IMR-90 (cell line): ENCODE measurements at regions not wholly inside any gene's neighbourhood (a gene's known extent, or its start where the extent isn't known, plus 50 kb on each side); places are given as distances from the start of the nearest gene placed in this dataset.

Experiments used
- ATAC-seq: fragments of 200-7000 bp; cut with Tn5 transposase; 2 replicates; pipeline ENCODE4 v1.9.1; 2020; ENCODE audit warnings: low read depth, mild to moderate bottlenecking, moderate library complexity
- BruUV-seq: library from RNA; stranded (reverse); fragments of 400-500 nt; replicated peaks from 2 replicates; lab custom pipeline; 2021; lab: Mats Ljungman, UMichigan
- CTCF ChIA-PET: fragments of 300-600 bp; formaldehyde crosslinking; extraction: SDS; loops from one replicate; lab custom pipeline; 2021; ENCODE audit warnings: antibody characterized with exemption; lab: Yijun Ruan, JAX
- POLR2A ChIA-PET: fragments of 300-600 bp; sonication (Branson Sonifier 250); formaldehyde crosslinking; loops from one replicate; lab custom pipeline; 2022; ENCODE audit warnings: antibody characterized with exemption; ENCODE audit not compliant: unreplicated experiment; lab: Charles Lee
- DNase-seq: peaks from one replicate; pipeline ENCODE4 v3.0.0; 2013
- H2AFZ ChIP-seq: replicated peaks from 2 replicates; pipeline ENCODE3; 2013; ENCODE audit warnings: low read length, mild to moderate bottlenecking; ENCODE audit not compliant: poor library complexity
- H2AK5ac ChIP-seq: 2 replicates; pipeline ENCODE4 v1.6.1; 2013; ENCODE audit warnings: low read depth, low read length, inconsistent platforms
- H2AK9ac ChIP-seq: replicated peaks from 2 replicates; pipeline ENCODE3; 2013; ENCODE audit warnings: mild to moderate bottlenecking, low read depth, low read length, moderate library complexity; ENCODE audit not compliant: poor library complexity
- H2BK120ac ChIP-seq: 2 replicates; pipeline ENCODE4 v1.6.1; 2013; ENCODE audit warnings: low read depth, low read length, inconsistent platforms
- H2BK15ac ChIP-seq: 3 replicates; pipeline ENCODE4 v1.6.1; 2013; ENCODE audit warnings: low read depth, low read length, inconsistent platforms
- H2BK20ac ChIP-seq: 2 replicates; pipeline ENCODE4 v1.6.1; 2013; ENCODE audit warnings: low read depth, mild to moderate bottlenecking, inconsistent platforms, low read length, moderate library complexity
- H2BK5ac ChIP-seq: 2 replicates; pipeline ENCODE4 v1.6.1; 2013; ENCODE audit warnings: mild to moderate bottlenecking, low read depth, low read length, inconsistent platforms; ENCODE audit not compliant: poor library complexity, severe bottlenecking
- H3K14ac ChIP-seq: replicated peaks from 2 replicates; pipeline ENCODE4 v1.6.1; 2013; ENCODE audit warnings: low read depth, low read length, inconsistent platforms
- H3K18ac ChIP-seq: 2 replicates; pipeline ENCODE4 v1.6.1; 2013; ENCODE audit warnings: low read depth, low read length, control low read depth
- H3K23ac ChIP-seq: 2 replicates; pipeline ENCODE4 v1.6.1; 2013; ENCODE audit warnings: low read depth, low read length, inconsistent platforms
- H3K27ac ChIP-seq: 2 replicates; pipeline ENCODE4 v1.5.1; 2013; ENCODE audit warnings: mild to moderate bottlenecking, control low read depth, low read length; ENCODE audit not compliant: insufficient read depth
- H3K27me3 ChIP-seq: 2 replicates; pipeline ENCODE4 v1.6.1; 2013; ENCODE audit warnings: low read length; ENCODE audit not compliant: control insufficient read depth, insufficient read depth
- H3K36me3 ChIP-seq: 2 replicates; pipeline ENCODE4 v1.6.1; 2013; ENCODE audit warnings: low read length, mixed read lengths; ENCODE audit not compliant: control insufficient read depth, insufficient read depth
- H3K4ac ChIP-seq: 2 replicates; pipeline ENCODE4 v1.6.1; 2013; ENCODE audit warnings: low read depth, low read length, inconsistent platforms
- H3K4me1 ChIP-seq: 2 replicates; pipeline ENCODE4 v1.6.1; 2013; ENCODE audit warnings: low read length, mixed read lengths; ENCODE audit not compliant: control insufficient read depth, insufficient read depth
- H3K4me2 ChIP-seq: 2 replicates; pipeline ENCODE4 v1.6.1; 2013; ENCODE audit warnings: low read depth, mild to moderate bottlenecking, control low read depth, low read length, moderate library complexity
- H3K4me3 ChIP-seq: 2 replicates; pipeline ENCODE4 v1.5.1; 2013; ENCODE audit warnings: low read depth, mild to moderate bottlenecking, control low read depth, low read length, moderate library complexity; ENCODE audit not compliant: insufficient read depth
- H3K56ac ChIP-seq: 2 replicates; pipeline ENCODE4 v1.6.1; 2013; ENCODE audit warnings: low read length, inconsistent platforms; ENCODE audit not compliant: insufficient read depth; ENCODE audit errors: extremely low read depth
- H3K79me1 ChIP-seq, 2 experiments: 2 replicates each; pipeline ENCODE4 v1.6.1; 2013; ENCODE audit warnings: low read length in 2 of 2, inconsistent platforms in 1 of 2, low read depth in 1 of 2
- H3K9ac ChIP-seq: 2 replicates; pipeline ENCODE4 v1.6.1; 2013; ENCODE audit warnings: low read depth, low read length, control low read depth
- H3K9me1 ChIP-seq: 2 replicates; pipeline ENCODE4 v1.6.1; 2013; ENCODE audit warnings: low read length, inconsistent platforms; ENCODE audit not compliant: insufficient read depth
- H3K9me3 ChIP-seq: 2 replicates; pipeline ENCODE4 v1.6.1; 2013; ENCODE audit warnings: low read length; ENCODE audit not compliant: control insufficient read depth, insufficient read depth
- H4K20me1 ChIP-seq: 2 replicates; pipeline ENCODE4 v1.6.1; 2013; ENCODE audit warnings: low read length, inconsistent platforms; ENCODE audit not compliant: insufficient read depth
- H4K5ac ChIP-seq: 2 replicates; pipeline ENCODE4 v1.6.1; 2013; ENCODE audit warnings: mild to moderate bottlenecking, low read depth, low read length, control low read depth
- H4K8ac ChIP-seq, 2 experiments: 2 replicates each; pipeline ENCODE4 v1.6.1; 2013; ENCODE audit warnings: low read depth in 2 of 2, low read length in 2 of 2, control low read depth in 1 of 2, inconsistent platforms in 1 of 2
- H4K91ac ChIP-seq: 2 replicates; pipeline ENCODE4 v1.6.1; 2013; ENCODE audit warnings: low read depth, low read length, inconsistent platforms; ENCODE audit not compliant: insufficient read depth
- BHLHE40 ChIP-seq: fragments of 150-350 bp; IDR thresholded peaks from 2 replicates; pipeline ENCODE4 v1.6.1; 2016; ENCODE audit warnings: mild to moderate bottlenecking, low read depth, low read length
- CEBPB ChIP-seq: IDR thresholded peaks from 2 replicates; pipeline ENCODE4 v1.6.1; 2012; ENCODE audit warnings: low read depth, low read length, improper control_type of control experiment
- CHD1 ChIP-seq: IDR thresholded peaks from 2 replicates; pipeline ENCODE4 v1.6.1; 2012; ENCODE audit warnings: low read depth, low read length, improper control_type of control experiment
- ELK1 ChIP-seq: fragments of 150-350 bp; IDR thresholded peaks from 2 replicates; pipeline ENCODE4 v1.6.1; 2016; ENCODE audit warnings: low read depth, mild to moderate bottlenecking, low read length, moderate library complexity, borderline replicate concordance
- FOS ChIP-seq: fragments of 150-350 bp; IDR thresholded peaks from 2 replicates; pipeline ENCODE4 v1.6.1; 2016; ENCODE audit warnings: low read depth, low read length
- MAFK ChIP-seq: IDR thresholded peaks from 2 replicates; pipeline ENCODE4 v1.6.1; 2012; ENCODE audit warnings: low read depth, low read length, improper control_type of control experiment
- MAZ ChIP-seq: IDR thresholded peaks from 2 replicates; pipeline ENCODE4 v1.6.1; 2012; ENCODE audit warnings: low read depth, mild to moderate bottlenecking, low read length, improper control_type of control experiment, moderate library complexity, borderline replicate concordance
- MXI1 ChIP-seq: IDR thresholded peaks from 2 replicates; pipeline ENCODE4 v1.6.1; 2012; ENCODE audit warnings: low read depth, mild to moderate bottlenecking, low read length, moderate library complexity, borderline replicate concordance
- NFE2L2 ChIP-seq: fragments of 150-350 bp; IDR thresholded peaks from 2 replicates; pipeline ENCODE4 v1.6.1; 2016; ENCODE audit warnings: low read depth, mild to moderate bottlenecking, low read length
- POLR2A ChIP-seq: IDR thresholded peaks from 2 replicates; pipeline ENCODE4 v1.6.1; 2012; ENCODE audit warnings: mild to moderate bottlenecking, low read depth, low read length
- RAD21 ChIP-seq: IDR thresholded peaks from 2 replicates; pipeline ENCODE4 v1.6.1; 2012; ENCODE audit warnings: low read length, improper control_type of control experiment
- RCOR1 ChIP-seq: IDR thresholded peaks from 2 replicates; pipeline ENCODE4 v1.6.1; 2012; ENCODE audit warnings: mild to moderate bottlenecking, low read length, improper control_type of control experiment; ENCODE audit not compliant: insufficient replicate concordance
- RFX5 ChIP-seq: IDR thresholded peaks from 2 replicates; pipeline ENCODE4 v1.8.0; 2012; ENCODE audit warnings: low read depth, mild to moderate bottlenecking, low read length, moderate library complexity
- SMC3 ChIP-seq: fragments of 150-350 bp; IDR thresholded peaks from 2 replicates; pipeline ENCODE4 v1.6.1; 2016; ENCODE audit warnings: low read depth, mild to moderate bottlenecking, antibody characterized with exemption, low read length, moderate library complexity
- USF2 ChIP-seq: fragments of 150-350 bp; IDR thresholded peaks from 2 replicates; pipeline ENCODE4 v1.6.1; 2017; ENCODE audit warnings: mild to moderate bottlenecking, antibody characterized with exemption, low read length, low read depth
- WGBS, 2 experiments: methylation state at CpG; one replicate each; pipeline versions ENCODE4 v1.1.5 to v1.1.7; 2013; ENCODE audit warnings: missing lambda C conversion rate in 2 of 2; ENCODE audit not compliant: insufficient read length in 1 of 2; ENCODE audit errors: extremely low coverage in 2 of 2; 5-methylcytosine and 5-hydroxymethylcytosine counted together
- dilution Hi-C: fragments of 300-500 bp; cut with HindIII; formaldehyde crosslinking; loops from one replicate; pipeline ENCODE4 v1.14.3; 2018; ENCODE audit warnings: low sequenced_read_pairs; ENCODE audit not compliant: unreplicated experiment
- in situ Hi-C: fragments of 300-500 bp; cut with MboI; formaldehyde crosslinking; loops from 3 replicates; pipeline ENCODE4 v1.14.3; 2019; ENCODE audit warnings: low sequenced_read_pairs, inconsistent platforms, mixed read lengths
- intact Hi-C: fragments of 100-400 bp; cut with micrococcal nuclease; formaldehyde crosslinking; loops from 2 replicates; pipeline ENCODE4 v1.10.0; 2022
- TF ChIP-seq, protein P1 (sequence below): conservative IDR thresholded peaks from 2 replicates; pipeline ENCODE4 v1.5.1; 2012; ENCODE audit warnings: mild to moderate bottlenecking, low read depth, low read length, improper control_type of control experiment

DNA sequence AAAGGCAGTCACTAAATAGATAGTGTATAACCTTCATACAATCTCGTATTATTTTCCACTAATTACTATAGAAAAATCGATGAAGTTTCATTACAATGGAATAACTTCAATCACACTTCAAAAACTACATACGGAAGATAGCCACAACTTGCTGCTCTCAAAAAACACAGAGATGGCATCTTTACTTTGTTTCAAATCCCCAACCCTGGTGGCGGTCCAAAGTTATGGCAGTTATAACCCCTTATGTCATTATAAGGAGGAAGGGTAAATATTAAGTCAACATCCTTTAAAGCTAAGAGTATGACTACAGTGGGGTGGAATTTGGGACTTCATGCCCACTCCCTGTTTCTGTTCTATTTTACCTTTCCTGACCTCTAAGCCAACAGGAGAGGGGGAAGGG, 146.5 kb downstream of the LACC1 start:
- dilution Hi-C loops (no loop called here), intact Hi-C loops (no loop called here), in situ Hi-C loops (no loop called here)
- no TSS peak for BruUV-seq
- TF ChIP-seq CHD1 (no peak), RCOR1 (no peak), FOS (no peak), ELK1 (no peak), MAZ (no peak), USF2 (no peak), BHLHE40 (no peak), NFE2L2 (no peak), SMC3 (no peak), RAD21 (no peak), MXI1 (no peak), RFX5 (no peak), POLR2A (no peak), MAFK (no peak), CEBPB (no peak)
- TF ChIP-seq, protein P1, sequence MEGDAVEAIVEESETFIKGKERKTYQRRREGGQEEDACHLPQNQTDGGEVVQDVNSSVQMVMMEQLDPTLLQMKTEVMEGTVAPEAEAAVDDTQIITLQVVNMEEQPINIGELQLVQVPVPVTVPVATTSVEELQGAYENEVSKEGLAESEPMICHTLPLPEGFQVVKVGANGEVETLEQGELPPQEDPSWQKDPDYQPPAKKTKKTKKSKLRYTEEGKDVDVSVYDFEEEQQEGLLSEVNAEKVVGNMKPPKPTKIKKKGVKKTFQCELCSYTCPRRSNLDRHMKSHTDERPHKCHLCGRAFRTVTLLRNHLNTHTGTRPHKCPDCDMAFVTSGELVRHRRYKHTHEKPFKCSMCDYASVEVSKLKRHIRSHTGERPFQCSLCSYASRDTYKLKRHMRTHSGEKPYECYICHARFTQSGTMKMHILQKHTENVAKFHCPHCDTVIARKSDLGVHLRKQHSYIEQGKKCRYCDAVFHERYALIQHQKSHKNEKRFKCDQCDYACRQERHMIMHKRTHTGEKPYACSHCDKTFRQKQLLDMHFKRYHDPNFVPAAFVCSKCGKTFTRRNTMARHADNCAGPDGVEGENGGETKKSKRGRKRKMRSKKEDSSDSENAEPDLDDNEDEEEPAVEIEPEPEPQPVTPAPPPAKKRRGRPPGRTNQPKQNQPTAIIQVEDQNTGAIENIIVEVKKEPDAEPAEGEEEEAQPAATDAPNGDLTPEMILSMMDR = no peak
- Histone ChIP-seq H2BK120ac (no peak overlapping the region), H3K9me3 (no peaks in the 10 kb centered on the region; the same call in 1 of the 2 replicates), H2AK9ac (no peak overlapping the region), H2AK5ac (no peak overlapping the region), H3K9ac (no peak overlapping the region), H3K4ac (no peak overlapping the region), H3K4me1 (peaks cover 2% of the 10 kb centered on the region; the same call in 1 of the 2 replicates), H2BK20ac (no peak overlapping the region), H3K27me3 (peaks cover 20% of the 10 kb centered on the region), H3K27ac (no peak overlapping the region), H3K36me3 (no peaks in the 10 kb centered on the region), H4K20me1 (no peaks in the 10 kb centered on the region), H4K91ac (no peak overlapping the region), H3K18ac (no peak overlapping the region), H2AFZ (no peak overlapping the region), H4K5ac (no peak overlapping the region), H3K9me1 (0 out of 2 replicates have a peak, but pooled peaks cover 3% of the 10 kb centered on the region), H3K23ac (no peak overlapping the region), H3K14ac (no peak overlapping the region), H2BK15ac (no peak overlapping the region), H3K56ac (no peak overlapping the region), H4K8ac (no peak overlapping the region), H3K4me2 (no peak overlapping the region), H3K4me3 (no peak overlapping the region), H2BK5ac (no peak overlapping the region), H3K79me1 (no peaks in the 10 kb centered on the region)
- POLR2A ChIA-PET = no interaction called here
- no peak for ATAC-seq
- DNase-seq = no peak
- WGBS, 2 experiments = 100% methylated on average over 2 of the region's 4 CpGs; no CpG with 5 or more reads in 1 of the 2 experiments
- CTCF ChIA-PET = interaction anchor here (0.8 kb wide), 1 partner anchor 37 kb away, joined by 3 read pairs; no protein-coding TSS in a partner anchor
